SU-DHL-6 (cell line): ENCODE measurements at regions not wholly inside any gene's neighbourhood (a gene's known extent, or its start where the extent isn't known, plus 50 kb on each side); places are given as distances from the start of the nearest gene placed in this dataset.

ENCODE experiments used
- H2AFZ ChIP-seq: fragments of 200-600 bp; sonication (generic); 2 replicates; pipeline ENCODE4 v1.6.1; 2014; ENCODE audit warnings: low read depth, mild to moderate bottlenecking, moderate library complexity, mixed read lengths, antibody characterized with exemption, low read length; ENCODE audit not compliant: severe bottlenecking
- H3F3A ChIP-seq: fragments of 200-600 bp; shearing (Covaris generic); 2 replicates; pipeline ENCODE4 v1.6.0; 2016; ENCODE audit warnings: antibody characterized with exemption, mild to moderate bottlenecking; ENCODE audit not compliant: insufficient read depth
- H3K27ac ChIP-seq: fragments of 200-600 bp; sonication (generic); 2 replicates; pipeline ENCODE4 v1.5.1; 2016; ENCODE audit warnings: low read depth, mild to moderate bottlenecking, low read length, moderate library complexity, mixed read lengths
- H3K27me3 ChIP-seq: fragments of 200-600 bp; sonication (generic), shearing (Covaris generic); 2 replicates; pipeline ENCODE4 v1.6.0; 2014; ENCODE audit warnings: mild to moderate bottlenecking, low read length
- H3K36me3 ChIP-seq: fragments of 200-600 bp; sonication (generic); 2 replicates; pipeline ENCODE4 v1.6.1; 2014; ENCODE audit warnings: mild to moderate bottlenecking, low read length, mixed read lengths
- H3K4me2 ChIP-seq: fragments of 300-600, 200-600 bp; shearing (Covaris generic), sonication (generic); 2 replicates; pipeline ENCODE4 v1.6.0; 2014; ENCODE audit warnings: low read length, low read depth, mild to moderate bottlenecking; ENCODE audit not compliant: poor library complexity, severe bottlenecking
- H3K4me3 ChIP-seq: fragments of 200-600 bp; sonication (generic); 2 replicates; pipeline ENCODE4 v1.5.1; 2014; ENCODE audit warnings: antibody characterized with exemption, low read length, mild to moderate bottlenecking, mixed read lengths; ENCODE audit not compliant: insufficient read depth, poor library complexity, severe bottlenecking
- H3K79me2 ChIP-seq: fragments of 200-600 bp; sonication (generic); 2 replicates; pipeline ENCODE4 v1.6.1; 2014; ENCODE audit warnings: mild to moderate bottlenecking, low read length, moderate library complexity; ENCODE audit not compliant: insufficient read depth
- H3K9ac ChIP-seq: fragments of 200-600 bp; sonication (generic); 2 replicates; pipeline ENCODE4 v1.7.0; 2014; ENCODE audit warnings: mild to moderate bottlenecking, low read length
- H3K9me2 ChIP-seq: fragments of 200-600 bp; sonication (generic); replicated peaks from 2 replicates; pipeline ENCODE4 v1.6.1; 2014; ENCODE audit warnings: low read length; ENCODE audit not compliant: insufficient read depth
- H3K9me3 ChIP-seq: fragments of 200-600 bp; sonication (generic); 2 replicates; pipeline ENCODE4 v1.6.1; 2014; ENCODE audit warnings: low read length, mixed read lengths; ENCODE audit not compliant: insufficient read depth
- H4K20me1 ChIP-seq: fragments of 200-600 bp; sonication (generic); 2 replicates; pipeline ENCODE4 v1.6.1; 2014; ENCODE audit warnings: low read depth, mild to moderate bottlenecking, antibody characterized with exemption, low read length, moderate library complexity, mixed read lengths
- EZH2phosphoT487 ChIP-seq: fragments of 200-600 bp; sonication (generic), shearing (Covaris generic); conservative IDR thresholded peaks from 2 replicates; pipeline ENCODE4 v1.6.1; 2018; ENCODE audit warnings: mild to moderate bottlenecking, antibody characterized with exemption, low read length, moderate library complexity, mixed read lengths
- TF ChIP-seq, protein P1 (sequence below): fragments of 200-600 bp; sonication (generic); IDR thresholded peaks from one replicate; pipeline ENCODE4 v1.5.1; 2017; ENCODE audit warnings: antibody characterized with exemption, mild to moderate bottlenecking, low read length, moderate library complexity; ENCODE audit not compliant: insufficient read depth, poor library complexity, severe bottlenecking

- Histone ChIP-seq H3K79me2 (no peaks in the 10 kb centered on the region), H4K20me1 (no peaks in the 10 kb centered on the region), H3K4me2 (no peak overlapping the region), H3K9me3 (no peaks in the 10 kb centered on the region), H3K4me3 (no peak overlapping the region), H3K9ac (no peak overlapping the region), H2AFZ (no peak overlapping the region), H3K9me2 (no peaks in the 10 kb centered on the region), H3F3A (no peaks in the 10 kb centered on the region), H3K36me3 (no peaks in the 10 kb centered on the region), H3K27ac (no peak overlapping the region), H3K27me3 (no peaks in the 10 kb centered on the region)
- TF ChIP-seq EZH2phosphoT487, result no peak
- TF ChIP-seq, protein P1, sequence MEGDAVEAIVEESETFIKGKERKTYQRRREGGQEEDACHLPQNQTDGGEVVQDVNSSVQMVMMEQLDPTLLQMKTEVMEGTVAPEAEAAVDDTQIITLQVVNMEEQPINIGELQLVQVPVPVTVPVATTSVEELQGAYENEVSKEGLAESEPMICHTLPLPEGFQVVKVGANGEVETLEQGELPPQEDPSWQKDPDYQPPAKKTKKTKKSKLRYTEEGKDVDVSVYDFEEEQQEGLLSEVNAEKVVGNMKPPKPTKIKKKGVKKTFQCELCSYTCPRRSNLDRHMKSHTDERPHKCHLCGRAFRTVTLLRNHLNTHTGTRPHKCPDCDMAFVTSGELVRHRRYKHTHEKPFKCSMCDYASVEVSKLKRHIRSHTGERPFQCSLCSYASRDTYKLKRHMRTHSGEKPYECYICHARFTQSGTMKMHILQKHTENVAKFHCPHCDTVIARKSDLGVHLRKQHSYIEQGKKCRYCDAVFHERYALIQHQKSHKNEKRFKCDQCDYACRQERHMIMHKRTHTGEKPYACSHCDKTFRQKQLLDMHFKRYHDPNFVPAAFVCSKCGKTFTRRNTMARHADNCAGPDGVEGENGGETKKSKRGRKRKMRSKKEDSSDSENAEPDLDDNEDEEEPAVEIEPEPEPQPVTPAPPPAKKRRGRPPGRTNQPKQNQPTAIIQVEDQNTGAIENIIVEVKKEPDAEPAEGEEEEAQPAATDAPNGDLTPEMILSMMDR, result no peak
These were observed 132.0 kb downstream of the COPRS start for GRCh38 chr17:31726980-31727427.

DNA sequence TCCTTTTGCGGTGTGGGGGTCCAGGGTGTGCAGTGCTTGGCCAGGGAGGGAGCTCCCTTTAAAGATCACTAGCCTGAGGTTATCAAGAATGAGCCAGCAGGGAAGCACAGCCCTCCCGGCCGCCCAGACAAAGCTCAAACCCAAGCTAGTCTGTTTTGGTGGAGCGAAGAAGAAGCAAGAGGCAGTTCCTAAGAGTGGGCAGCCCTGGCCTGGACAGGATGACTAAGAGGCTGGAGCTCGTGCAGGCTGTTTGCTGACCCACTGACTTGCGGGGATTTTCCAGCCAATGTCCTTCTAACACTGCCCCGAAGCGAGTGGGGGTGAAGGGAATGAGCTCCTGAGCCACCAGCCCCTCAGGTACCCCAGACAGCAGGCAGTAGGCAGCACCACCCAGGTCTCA lies 134.4 kb downstream of the COPRS start:
- no peaks in the 10 kb centered on the region for H3K9me2 ChIP-seq
- H3K27me3 ChIP-seq, result no peaks in the 10 kb centered on the region
- H3K36me3 ChIP-seq, result no peaks in the 10 kb centered on the region
- no peaks in the 10 kb centered on the region for H4K20me1 ChIP-seq
- H3K9ac ChIP-seq, result no peak overlapping the region
- TF ChIP-seq EZH2phosphoT487, result no peak
- TF ChIP-seq, protein P1, result no peak
- no peak overlapping the region for H3K27ac ChIP-seq
- no peak overlapping the region for H2AFZ ChIP-seq
- no peaks in the 10 kb centered on the region for H3K9me3 ChIP-seq
- no peaks in the 10 kb centered on the region for H3K79me2 ChIP-seq
- H3K4me3 ChIP-seq, result no peak overlapping the region
- H3F3A ChIP-seq, result no peaks in the 10 kb centered on the region
- no peak overlapping the region for H3K4me2 ChIP-seq

- H3K27me3 ChIP-seq, result no peaks in the 10 kb centered on the region
- H3K4me2 ChIP-seq, result no peak overlapping the region
- no peak overlapping the region for H3K9ac ChIP-seq
- no peak overlapping the region for H2AFZ ChIP-seq
- H3K36me3 ChIP-seq, result no peaks in the 10 kb centered on the region
- no peaks in the 10 kb centered on the region for H3K79me2 ChIP-seq
- H3K9me2 ChIP-seq, result no peaks in the 10 kb centered on the region
- H4K20me1 ChIP-seq, result no peaks in the 10 kb centered on the region
- H3K27ac ChIP-seq, result no peak overlapping the region
- TF ChIP-seq, protein P1, result no peak
- no peak for TF ChIP-seq EZH2phosphoT487
- H3K4me3 ChIP-seq, result no peak overlapping the region
- H3K9me3 ChIP-seq, result no peaks in the 10 kb centered on the region
- H3F3A ChIP-seq, result no peaks in the 10 kb centered on the region
These were observed 135.0 kb downstream of the COPRS start for GRCh38 chr17:31724026-31724425.
